ENCODE measurements at regions not wholly inside any gene's neighbourhood (a gene's known extent, or its start where the extent isn't known, plus 50 kb on each side); places are given as distances from the start of the nearest gene placed in this dataset.

DNA sequence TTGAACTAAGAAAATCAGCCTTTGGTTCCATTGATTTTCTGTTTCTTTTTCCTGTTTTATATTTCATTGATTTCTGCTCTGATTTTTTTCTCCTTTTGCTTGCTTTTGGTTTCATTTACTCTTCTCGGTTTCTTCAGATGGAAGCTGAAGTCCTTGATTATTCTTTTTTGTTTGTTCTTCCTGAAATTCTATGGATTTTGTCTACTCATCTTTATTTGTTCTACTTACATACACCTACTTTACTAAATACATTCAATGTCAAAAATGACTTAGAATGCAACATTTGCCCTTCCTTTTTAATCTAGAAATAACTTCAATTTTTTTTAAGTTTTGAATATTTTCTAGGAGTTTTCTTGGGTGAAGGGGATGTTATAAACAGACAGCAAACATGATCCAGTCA lies 612.5 kb downstream of the METTL4 start:
- H3K4me1 ChIP-seq: no peaks in the 10 kb centered on the region
- no peak for DNase-seq
- no peaks in the 10 kb centered on the region for H3K4me1 Mint-ChIP-seq (ENCODE audit: low read depth, unreplicated experiment)
- no peaks in the 10 kb centered on the region for H3K36me3 ChIP-seq (ENCODE audit: control insufficient read depth, insufficient read depth, low read length)
- no peak overlapping the region for H3K27ac Mint-ChIP-seq (ENCODE audit: unreplicated experiment)
- POLR2A ChIA-PET: no interaction called here
- H3K9me3 ChIP-seq: no peaks in the 10 kb centered on the region
- CTCF ChIA-PET: no interaction called here
- no peaks in the 10 kb centered on the region for H3K9me3 Mint-ChIP-seq (ENCODE audit: unreplicated experiment)
- no peaks in the 10 kb centered on the region for H3K27me3 ChIP-seq (replicated peaks; ENCODE audit: control insufficient read depth, insufficient read depth, low read length)
- intact Hi-C loops (cut with micrococcal nuclease; ENCODE audit: unreplicated experiment): no loop called here
- no peaks in the 10 kb centered on the region for H3K27me3 Mint-ChIP-seq (ENCODE audit: insufficient read depth, unreplicated experiment)
- TF ChIP-seq, protein P1, sequence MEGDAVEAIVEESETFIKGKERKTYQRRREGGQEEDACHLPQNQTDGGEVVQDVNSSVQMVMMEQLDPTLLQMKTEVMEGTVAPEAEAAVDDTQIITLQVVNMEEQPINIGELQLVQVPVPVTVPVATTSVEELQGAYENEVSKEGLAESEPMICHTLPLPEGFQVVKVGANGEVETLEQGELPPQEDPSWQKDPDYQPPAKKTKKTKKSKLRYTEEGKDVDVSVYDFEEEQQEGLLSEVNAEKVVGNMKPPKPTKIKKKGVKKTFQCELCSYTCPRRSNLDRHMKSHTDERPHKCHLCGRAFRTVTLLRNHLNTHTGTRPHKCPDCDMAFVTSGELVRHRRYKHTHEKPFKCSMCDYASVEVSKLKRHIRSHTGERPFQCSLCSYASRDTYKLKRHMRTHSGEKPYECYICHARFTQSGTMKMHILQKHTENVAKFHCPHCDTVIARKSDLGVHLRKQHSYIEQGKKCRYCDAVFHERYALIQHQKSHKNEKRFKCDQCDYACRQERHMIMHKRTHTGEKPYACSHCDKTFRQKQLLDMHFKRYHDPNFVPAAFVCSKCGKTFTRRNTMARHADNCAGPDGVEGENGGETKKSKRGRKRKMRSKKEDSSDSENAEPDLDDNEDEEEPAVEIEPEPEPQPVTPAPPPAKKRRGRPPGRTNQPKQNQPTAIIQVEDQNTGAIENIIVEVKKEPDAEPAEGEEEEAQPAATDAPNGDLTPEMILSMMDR (IDR thresholded peaks at IDR 0.05; ENCODE audit: insufficient read depth in 1 of 2, low read depth in 1 of 2, low read length in 1 of 2, severe bottlenecking in 1 of 2, unreplicated experiment in 1 of 2): no peak
- H3K4me3 Mint-ChIP-seq (ENCODE audit: unreplicated experiment): no peak overlapping the region
- H3K4me3 ChIP-seq (ENCODE audit: low read depth, low read length): no peak overlapping the region
- H3K36me3 Mint-ChIP-seq (ENCODE audit: insufficient read depth, unreplicated experiment): no peaks in the 10 kb centered on the region
- BruUV-seq (replicated peaks): no TSS peak

DNA sequence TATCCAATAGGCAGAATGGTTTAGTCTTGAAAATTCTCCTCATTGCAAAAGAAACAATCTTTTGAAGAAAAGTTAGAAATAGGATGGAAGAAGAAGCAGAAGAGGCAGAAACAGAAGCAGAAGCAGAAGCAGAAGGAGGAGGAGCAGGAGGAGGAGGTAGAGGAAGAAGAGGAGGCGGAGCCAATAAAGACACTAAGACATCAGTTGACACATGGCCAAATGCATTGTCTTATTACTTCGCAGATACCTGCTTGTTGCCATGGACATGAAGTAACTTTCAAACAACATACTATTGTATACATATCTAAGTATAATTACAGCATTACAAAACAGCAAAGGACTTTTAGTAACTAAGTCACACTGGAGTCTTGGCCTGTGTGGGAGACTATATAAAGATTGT lies 606.3 kb downstream of the METTL4 start:
- ChIA-PET CTCF (no interaction called here), POLR2A (no interaction called here)
- no peaks in the 10 kb centered on the region for H3K27me3 ChIP-seq (replicated peaks; ENCODE audit: control insufficient read depth, insufficient read depth, low read length)
- H3K4me3 ChIP-seq (ENCODE audit: low read depth, low read length): no peak overlapping the region
- Mint-ChIP-seq H3K9me3 (ENCODE audit: unreplicated experiment) (no peaks in the 10 kb centered on the region), H3K4me3 (ENCODE audit: unreplicated experiment) (no peak overlapping the region), H3K36me3 (ENCODE audit: insufficient read depth, unreplicated experiment) (no peaks in the 10 kb centered on the region), H3K27ac (ENCODE audit: unreplicated experiment) (no peak overlapping the region), H3K27me3 (ENCODE audit: insufficient read depth, unreplicated experiment) (no peaks in the 10 kb centered on the region), H3K4me1 (ENCODE audit: low read depth, unreplicated experiment) (peaks cover 6% of the 10 kb centered on the region)
- no peaks in the 10 kb centered on the region for H3K36me3 ChIP-seq (ENCODE audit: control insufficient read depth, insufficient read depth, low read length)
- H3K4me1 ChIP-seq: 0 out of 2 replicates have a peak, but pooled peaks cover 6% of the 10 kb centered on the region
- TF ChIP-seq, protein P1 (IDR thresholded peaks at IDR 0.05; ENCODE audit: insufficient read depth in 1 of 2, low read depth in 1 of 2, low read length in 1 of 2, severe bottlenecking in 1 of 2, unreplicated experiment in 1 of 2): no peak
- BruUV-seq (replicated peaks): no TSS peak
- no peak for DNase-seq
- intact Hi-C loops (cut with micrococcal nuclease; ENCODE audit: unreplicated experiment): no loop called here
- H3K9me3 ChIP-seq: no peaks in the 10 kb centered on the region

DNA sequence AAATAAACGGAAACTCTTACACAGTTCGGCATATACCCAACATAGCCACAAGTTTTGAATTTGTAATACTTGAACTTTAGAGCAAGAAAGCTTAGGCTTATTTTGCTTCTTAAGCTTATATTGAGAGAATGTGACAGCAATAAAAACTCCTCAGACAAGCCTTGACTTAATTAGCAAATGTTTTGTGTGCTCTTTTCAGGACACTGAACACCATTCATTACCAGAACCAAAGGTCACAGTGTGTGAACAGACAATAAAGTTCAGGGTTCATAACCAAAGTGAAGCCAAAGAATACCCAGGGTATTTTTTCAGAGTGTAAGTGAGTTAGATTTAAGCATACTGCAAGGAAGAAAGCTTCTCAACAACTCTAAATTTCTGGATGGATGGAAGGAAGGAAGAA lies 605.8 kb downstream of the METTL4 start:
- Mint-ChIP-seq H3K4me1 (ENCODE audit: low read depth, unreplicated experiment) (peaks cover 6% of the 10 kb centered on the region), H3K4me3 (ENCODE audit: unreplicated experiment) (no peak overlapping the region), H3K27me3 (ENCODE audit: insufficient read depth, unreplicated experiment) (no peaks in the 10 kb centered on the region), H3K36me3 (ENCODE audit: insufficient read depth, unreplicated experiment) (no peaks in the 10 kb centered on the region), H3K27ac (ENCODE audit: unreplicated experiment) (no peak overlapping the region), H3K9me3 (ENCODE audit: unreplicated experiment) (no peaks in the 10 kb centered on the region)
- intact Hi-C loops (cut with micrococcal nuclease; ENCODE audit: unreplicated experiment): no loop called here
- no peak overlapping the region for H3K4me3 ChIP-seq (ENCODE audit: low read depth, low read length)
- DNase-seq: no peak
- TF ChIP-seq, protein P1 (IDR thresholded peaks at IDR 0.05; ENCODE audit: insufficient read depth in 1 of 2, low read depth in 1 of 2, low read length in 1 of 2, severe bottlenecking in 1 of 2, unreplicated experiment in 1 of 2): no peak
- H3K4me1 ChIP-seq: 0 out of 2 replicates have a peak, but pooled peaks cover 6% of the 10 kb centered on the region
- H3K36me3 ChIP-seq (ENCODE audit: control insufficient read depth, insufficient read depth, low read length): no peaks in the 10 kb centered on the region
- CTCF ChIA-PET: no interaction called here
- no peaks in the 10 kb centered on the region for H3K27me3 ChIP-seq (replicated peaks; ENCODE audit: control insufficient read depth, insufficient read depth, low read length)
- POLR2A ChIA-PET: no interaction called here
- BruUV-seq (replicated peaks): no TSS peak
- H3K9me3 ChIP-seq: no peaks in the 10 kb centered on the region

Measured in Caco-2 (cell line).